HG03442 (cell line): ENCODE measurements at regions not wholly inside any gene's neighbourhood (a gene's known extent, or its start where the extent isn't known, plus 50 kb on each side); places are given as distances from the start of the nearest gene placed in this dataset.
"Not testable (repeated sequence)": the region's sequence is repeated elsewhere in the genome, so short reads cannot be mapped to it uniquely, and the experiment has no call there.

Experiments
- ATAC-seq: cut with Tn5 transposase; IDR thresholded peaks from one replicate; pipeline ENCODE4 v1.9.1; 2021; ENCODE audit warnings: mild to moderate bottlenecking, moderate library complexity; ENCODE audit not compliant: unreplicated experiment

DNA sequence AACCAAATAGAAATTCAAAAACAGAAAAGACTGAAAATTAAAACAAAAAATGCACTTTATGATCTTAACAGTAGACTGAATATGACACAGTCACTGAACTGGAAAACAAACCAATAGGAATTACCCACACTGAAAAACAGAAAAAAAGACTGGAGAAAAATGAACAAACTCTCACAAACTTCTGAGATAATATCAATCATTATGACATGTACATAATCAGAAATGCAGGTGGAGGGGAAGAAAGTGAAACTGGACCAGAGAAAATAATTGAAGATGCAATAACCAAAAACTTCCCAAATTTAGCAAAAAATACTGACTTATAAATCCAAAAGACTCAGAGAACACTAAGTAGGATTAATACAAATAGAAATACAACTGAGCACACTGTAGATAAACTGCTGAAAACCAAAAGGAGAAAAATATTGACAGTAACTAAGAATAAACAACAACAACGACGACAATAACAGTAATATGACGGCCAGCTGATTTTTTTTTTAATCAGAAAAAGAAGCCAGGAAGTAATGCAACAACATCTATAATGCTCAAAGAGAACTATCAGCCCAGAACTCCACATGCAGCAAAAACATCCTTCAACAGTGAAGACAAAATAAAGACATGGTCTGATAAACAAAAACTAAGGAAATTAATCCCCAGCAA lies 108.1 kb downstream of the ZFAND4 start:
- no peak for ATAC-seq

- ATAC-seq: no peak
These were observed 110.6 kb downstream of the ZFAND4 start for GRCh38 chr10:45561952-45562351.

DNA sequence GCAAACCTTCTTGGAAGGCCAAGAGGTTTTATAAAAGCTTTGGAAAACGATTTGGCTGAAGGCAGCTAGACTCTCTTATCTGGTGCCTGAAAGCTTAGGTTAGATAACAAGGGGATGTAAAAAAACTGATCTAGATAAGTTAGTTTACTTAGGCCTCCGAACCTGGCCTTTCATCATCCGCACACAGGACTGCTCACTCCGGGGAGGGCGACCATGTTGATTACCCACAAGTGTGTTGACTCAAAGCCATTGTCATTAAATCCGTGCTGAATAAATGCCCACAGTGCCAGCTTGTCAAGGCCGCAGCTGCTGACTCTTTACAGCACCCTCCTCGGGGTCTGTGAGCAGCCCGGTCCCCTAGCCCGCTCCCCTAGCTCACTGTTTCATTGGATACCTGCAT lies 112.3 kb downstream of the ZFAND4 start:
- no peak for ATAC-seq

DNA sequence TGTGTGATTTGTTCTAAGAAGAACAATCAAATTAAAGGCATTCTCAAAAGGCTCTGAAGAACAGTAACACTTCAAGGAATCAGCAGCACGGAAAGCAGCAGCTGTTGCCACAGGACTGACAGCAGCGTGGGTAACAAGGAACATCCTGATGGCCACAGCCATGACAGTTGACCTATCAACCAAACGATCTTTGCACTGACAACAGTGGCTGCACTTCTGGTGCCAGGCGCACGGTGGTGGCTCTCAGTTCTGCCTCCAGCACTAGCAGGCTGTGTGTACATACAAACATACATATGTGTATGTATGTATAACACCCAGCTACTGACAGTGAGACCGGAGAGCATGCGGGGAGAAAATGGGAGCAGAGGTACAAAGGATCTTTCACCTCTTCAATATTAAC lies 114.1 kb downstream of the ZFAND4 start:
- no peak for ATAC-seq

DNA sequence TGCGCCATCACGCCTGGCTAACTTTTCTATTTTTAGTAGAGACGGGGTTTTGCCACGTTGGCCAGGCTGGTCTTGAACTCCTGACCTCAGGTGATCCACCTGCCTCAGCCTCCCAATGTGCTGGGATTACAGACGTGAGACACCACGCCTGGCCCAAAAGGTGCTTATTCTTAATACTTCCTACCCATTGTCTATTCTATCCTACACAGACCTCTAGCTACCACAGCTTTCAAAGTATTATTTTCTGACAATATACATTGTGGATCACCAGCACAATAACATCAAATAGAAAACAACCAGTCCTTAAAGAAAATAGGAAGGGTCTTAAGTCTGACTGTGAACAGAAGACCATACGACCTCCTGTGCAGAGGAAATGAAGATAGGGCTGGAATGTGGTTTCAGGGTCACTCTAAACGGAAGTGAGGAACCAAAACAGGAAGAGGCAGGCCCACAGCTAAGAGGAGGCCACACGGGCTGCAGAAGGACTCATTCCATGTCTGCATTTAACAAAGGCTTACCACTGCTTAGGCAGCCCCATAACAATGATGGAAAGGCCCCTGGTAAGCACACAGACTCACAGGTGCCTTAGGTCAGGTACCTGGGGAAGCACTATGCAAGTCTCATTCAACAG lies 115.2 kb downstream of the ZFAND4 start:
- ATAC-seq: peak; percentile 59

DNA sequence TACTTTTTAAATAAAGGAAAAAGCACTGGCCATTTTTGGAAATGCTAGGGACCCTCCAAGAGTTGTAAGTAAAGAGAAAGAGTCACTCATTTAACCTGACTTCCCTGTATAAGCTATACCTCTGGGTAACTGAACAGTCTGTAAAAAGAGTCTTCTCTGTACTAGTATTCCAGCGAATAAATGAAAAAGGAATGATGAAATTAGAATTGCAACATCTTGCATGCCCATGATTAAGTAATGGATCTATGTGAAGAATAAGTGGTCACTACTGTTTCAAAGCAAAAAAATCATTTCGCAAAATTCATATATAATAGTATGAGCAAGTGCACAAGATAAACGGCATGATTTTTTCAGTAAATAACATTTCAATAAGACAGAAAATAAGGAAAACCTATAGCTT lies 116.8 kb downstream of the ZFAND4 start:
- no peak for ATAC-seq

DNA sequence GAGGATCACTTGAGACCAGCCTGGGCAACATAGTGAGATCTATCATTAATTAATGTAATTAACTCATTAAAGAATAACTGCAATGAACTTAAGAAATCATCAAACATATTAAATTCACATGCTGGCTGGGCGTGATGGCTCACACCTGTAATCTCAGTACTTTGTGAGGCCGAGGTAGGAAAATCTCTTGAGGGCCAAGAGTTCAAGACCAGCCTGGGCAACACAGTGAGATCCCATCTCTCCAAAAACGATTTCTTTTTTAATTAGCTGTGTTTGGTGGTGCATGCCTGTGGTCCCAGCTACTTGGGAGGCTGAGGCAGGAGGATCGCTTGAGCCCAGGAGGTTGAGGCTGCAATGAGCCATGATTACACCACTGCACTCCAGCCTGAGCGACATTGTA lies 117.2 kb downstream of the ZFAND4 start:
- not testable (repeated sequence) for ATAC-seq

DNA sequence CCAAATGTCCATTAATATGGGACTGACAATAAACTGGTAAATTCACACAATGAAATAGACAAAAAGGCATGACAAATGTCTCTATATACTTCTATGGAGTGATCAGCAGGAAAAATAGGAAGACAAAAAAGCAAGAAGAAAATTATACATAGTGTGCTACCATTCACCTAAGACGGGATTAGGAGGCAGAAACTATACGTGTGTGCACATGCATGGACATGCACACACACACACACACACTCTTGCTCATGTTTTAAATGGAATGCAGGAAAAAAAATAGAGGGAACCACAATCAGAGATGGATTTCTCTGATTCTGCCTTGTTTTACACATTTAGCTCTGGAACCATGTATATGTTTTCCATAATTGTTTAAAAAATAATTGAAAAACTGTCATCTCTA lies 119.0 kb downstream of the ZFAND4 start:
- no peak for ATAC-seq

- no peak for ATAC-seq
These were observed 119.4 kb downstream of the ZFAND4 start for GRCh38 chr10:45553155-45553554.

DNA sequence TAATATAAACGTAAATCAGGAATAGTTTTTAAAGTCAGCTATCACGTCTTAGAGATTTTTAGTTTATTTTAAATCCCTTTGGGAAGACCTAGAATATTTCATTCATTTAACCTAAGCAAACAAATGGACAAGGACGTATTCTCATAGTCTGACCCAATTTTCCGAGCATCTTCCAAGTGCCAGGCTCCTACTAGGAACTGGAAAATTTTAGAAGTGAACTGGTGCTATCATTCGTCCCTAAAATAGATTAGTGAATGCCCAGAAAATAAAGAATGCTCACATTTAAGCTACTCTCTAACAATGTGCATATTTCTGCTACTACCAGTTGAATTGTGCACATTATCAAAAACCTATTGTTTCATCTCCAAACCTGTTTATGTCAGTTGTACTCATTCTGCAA lies 120.1 kb downstream of the ZFAND4 start:
- ATAC-seq: no peak

- no peak for ATAC-seq
These were observed 121.4 kb downstream of the ZFAND4 start for GRCh38 chr10:45550903-45551786.

DNA sequence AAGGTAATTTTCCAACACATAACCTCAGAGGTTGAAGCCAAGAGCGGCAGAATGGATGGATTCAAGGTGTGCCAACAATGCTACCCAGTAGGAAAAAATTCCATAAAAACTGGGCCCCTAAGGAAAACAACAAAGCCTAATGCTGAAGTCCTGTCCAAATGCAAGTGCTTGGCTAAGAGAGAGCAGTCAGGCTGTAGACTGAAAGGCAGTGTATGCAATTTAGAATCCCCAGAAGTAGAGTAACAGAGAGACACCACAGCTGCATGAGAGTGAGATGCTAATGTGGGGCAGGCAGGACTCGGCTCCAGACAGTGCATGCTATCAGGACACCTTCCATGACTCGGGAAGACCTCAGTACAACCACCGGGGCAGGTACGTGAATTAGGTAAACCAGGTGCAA lies 124.5 kb downstream of the ZFAND4 start:
- no peak for ATAC-seq

GRCh38 chr10:45547207-45547606 lies 125.4 kb downstream of the ZFAND4 start:
- no peak for ATAC-seq

GRCh38 chr10:45545150-45545549 lies 127.4 kb downstream of the ZFAND4 start:
- no peak for ATAC-seq

GRCh38 chr10:45544191-45544590 lies 128.4 kb downstream of the ZFAND4 start:
- ATAC-seq: no peak

DNA sequence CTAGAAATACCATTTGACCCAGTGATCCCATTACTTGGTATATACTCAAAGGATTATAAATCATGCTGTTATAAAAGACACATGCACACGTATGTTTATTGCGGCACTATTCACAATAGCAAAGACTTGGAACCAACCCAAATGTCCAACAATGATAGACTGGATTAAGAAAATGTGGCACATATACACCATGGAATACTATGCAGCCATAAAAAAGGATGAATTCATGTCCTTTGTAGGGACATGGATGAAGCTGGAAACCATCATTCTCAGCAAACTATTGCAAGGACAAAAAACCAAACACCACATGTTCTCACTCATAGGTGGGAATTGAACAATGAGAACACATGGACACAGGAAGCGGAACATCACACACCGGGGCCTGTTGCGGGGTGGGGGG lies 131.5 kb downstream of the ZFAND4 start:
- ATAC-seq: not testable (repeated sequence)

- ATAC-seq: not testable (repeated sequence)
These were observed 132.0 kb downstream of the ZFAND4 start for GRCh38 chr10:45540589-45540988.

DNA sequence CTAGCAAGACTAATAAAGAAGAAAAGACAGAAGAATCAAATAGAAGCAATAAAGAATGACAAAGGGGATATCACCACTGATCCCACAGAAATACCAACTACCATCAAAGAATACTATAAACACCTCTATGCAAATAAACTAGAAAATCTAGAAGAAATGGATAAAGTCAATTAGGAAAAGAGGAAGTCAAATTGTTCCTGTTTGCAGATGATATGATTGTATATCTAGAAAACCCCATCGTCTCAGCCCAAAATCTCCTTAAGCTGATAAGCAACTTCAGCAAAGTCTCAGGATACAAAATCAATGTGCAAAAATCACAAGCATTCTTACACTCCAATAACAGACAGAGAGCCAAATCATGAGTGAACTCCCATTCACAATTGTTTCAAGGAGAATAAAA lies 133.0 kb downstream of the ZFAND4 start:
- not testable (repeated sequence) for ATAC-seq

DNA sequence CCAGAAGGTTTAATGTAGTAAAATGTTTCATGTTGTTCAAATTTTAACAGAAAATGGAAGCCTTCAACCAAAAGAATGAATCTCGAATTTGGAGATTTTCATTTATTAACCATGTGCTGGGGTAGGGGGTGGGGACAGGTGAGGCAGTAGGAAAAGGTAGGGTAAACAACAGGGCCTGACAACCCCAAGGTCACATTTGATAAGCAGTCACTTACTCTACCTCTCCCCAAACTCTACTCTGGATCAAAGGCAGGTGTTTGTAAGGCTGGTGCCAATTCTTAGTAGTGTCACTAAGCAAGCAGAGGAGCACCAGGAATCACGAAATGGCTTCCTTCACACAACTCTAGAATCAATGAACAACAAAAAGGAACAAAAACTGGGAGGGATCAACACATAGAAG lies 138.0 kb downstream of the ZFAND4 start:
- no peak for ATAC-seq

- ATAC-seq: no peak
These were observed 140.1 kb downstream of the ZFAND4 start for GRCh38 chr10:45532480-45532879.

GRCh38 chr10:45526309-45526905 lies 146.2 kb downstream of the ZFAND4 start:
- ATAC-seq: no peak
